Epithelial cell of esophagus (primary cell): ENCODE measurements at regions not wholly inside any gene's neighbourhood (a gene's known extent, or its start where the extent isn't known, plus 50 kb on each side); places are given as distances from the start of the nearest gene placed in this dataset.
"Not testable (repeated sequence)": the region's sequence is repeated elsewhere in the genome, so short reads cannot be mapped to it uniquely, and the experiment has no call there.

Experiments used
- DNase-seq: peaks from one replicate; pipeline ENCODE4 v3.0.0; 2010; ENCODE audit warnings: low read depth
- H3K4me3 ChIP-seq: 2 replicates; pipeline ENCODE4 v1.5.1; 2011; ENCODE audit warnings: mild to moderate bottlenecking, low read length, control low read depth
- TF ChIP-seq, protein P1 (sequence below): IDR thresholded peaks from 2 replicates; pipeline ENCODE4 v1.5.1; 2011; ENCODE audit warnings: low read depth, mild to moderate bottlenecking, low read length, control low read depth, inconsistent platforms; ENCODE audit not compliant: insufficient read depth; ENCODE audit errors: missing control alignments

DNA sequence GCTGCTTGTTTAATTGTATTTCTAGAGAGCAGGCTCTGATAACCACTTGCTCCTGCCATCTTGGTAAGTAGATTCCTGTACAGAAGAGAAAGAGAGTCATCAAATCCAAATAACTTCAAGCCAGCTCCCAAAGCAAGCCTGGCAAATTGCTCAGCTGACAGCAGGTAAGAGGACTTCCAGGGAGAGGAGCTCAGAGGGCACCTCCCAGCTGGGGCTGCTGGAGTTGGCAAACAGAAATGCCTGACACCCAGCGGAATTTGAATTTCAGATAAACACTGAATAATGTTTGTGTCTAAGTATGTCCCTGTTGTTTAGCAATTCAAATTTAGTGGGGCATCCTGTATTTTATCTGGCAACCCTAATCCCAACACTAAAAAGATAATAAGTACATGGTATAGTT lies 86.2 kb downstream of the MYL12B start:
- TF ChIP-seq, protein P1, sequence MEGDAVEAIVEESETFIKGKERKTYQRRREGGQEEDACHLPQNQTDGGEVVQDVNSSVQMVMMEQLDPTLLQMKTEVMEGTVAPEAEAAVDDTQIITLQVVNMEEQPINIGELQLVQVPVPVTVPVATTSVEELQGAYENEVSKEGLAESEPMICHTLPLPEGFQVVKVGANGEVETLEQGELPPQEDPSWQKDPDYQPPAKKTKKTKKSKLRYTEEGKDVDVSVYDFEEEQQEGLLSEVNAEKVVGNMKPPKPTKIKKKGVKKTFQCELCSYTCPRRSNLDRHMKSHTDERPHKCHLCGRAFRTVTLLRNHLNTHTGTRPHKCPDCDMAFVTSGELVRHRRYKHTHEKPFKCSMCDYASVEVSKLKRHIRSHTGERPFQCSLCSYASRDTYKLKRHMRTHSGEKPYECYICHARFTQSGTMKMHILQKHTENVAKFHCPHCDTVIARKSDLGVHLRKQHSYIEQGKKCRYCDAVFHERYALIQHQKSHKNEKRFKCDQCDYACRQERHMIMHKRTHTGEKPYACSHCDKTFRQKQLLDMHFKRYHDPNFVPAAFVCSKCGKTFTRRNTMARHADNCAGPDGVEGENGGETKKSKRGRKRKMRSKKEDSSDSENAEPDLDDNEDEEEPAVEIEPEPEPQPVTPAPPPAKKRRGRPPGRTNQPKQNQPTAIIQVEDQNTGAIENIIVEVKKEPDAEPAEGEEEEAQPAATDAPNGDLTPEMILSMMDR: no peak
- H3K4me3 ChIP-seq: no peak overlapping the region

DNA sequence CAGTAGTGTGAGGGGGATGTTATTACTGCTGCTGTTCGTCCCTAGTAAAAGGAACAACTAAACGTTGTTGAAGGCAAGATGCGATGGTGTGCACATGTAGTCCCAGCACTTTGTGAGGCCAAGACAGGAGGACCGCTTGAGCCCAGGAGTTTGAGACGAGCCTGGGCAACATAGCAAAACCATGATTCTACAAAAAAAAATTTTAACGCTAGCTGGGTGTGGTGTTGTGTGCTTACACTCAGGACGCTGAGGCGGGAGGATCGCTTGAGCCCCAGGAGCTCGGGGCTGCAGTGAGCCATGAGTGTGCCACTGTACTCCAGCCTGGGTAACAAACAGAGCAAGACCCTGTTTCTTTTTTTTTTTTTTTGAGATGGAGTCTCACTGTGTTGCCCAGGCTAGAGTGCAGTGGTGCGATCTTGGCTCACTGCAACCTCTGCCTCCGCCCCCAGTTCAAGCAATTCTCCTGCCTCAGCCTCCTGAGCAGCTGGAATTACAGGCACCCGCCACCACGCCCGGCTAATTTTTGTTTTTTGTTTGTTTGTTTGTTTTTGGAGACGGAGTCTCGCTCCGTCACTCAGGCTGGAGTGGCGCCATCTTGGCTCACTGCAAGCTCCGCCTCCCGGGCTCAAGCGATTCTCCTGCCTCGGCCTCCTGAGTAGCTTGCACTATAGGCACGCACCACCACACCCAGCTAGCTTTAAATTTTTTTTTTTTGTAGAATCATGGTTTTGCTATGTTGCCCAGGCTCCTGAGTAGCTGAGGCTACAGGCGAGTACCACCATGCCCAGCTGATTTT lies 87.3 kb downstream of the MYL12B start:
- not testable (repeated sequence) for H3K4me3 ChIP-seq, DNase-seq

More for the DNA sequence above, 86.2 kb downstream of the MYL12B start:
- DNase-seq: no peak

DNA sequence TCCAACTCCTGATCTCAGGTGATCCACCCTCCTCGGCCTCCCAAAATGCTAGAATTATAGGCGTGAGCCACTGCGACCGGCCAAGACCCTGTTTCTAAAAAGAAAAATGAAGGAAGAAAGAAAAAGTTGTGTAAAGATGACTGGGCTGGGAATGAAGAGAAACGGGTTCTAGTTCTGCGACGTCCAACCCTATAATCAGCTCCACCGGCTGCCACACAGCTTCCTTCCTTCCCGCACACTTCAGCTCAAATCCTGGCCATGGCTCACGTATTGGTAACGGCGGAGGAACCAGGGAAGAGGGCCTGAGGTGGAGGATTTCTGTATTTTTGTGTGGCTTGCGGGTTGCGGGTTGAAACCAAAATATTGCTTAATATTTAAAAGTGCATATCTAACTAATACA lies 88.1 kb downstream of the MYL12B start:
- no peak for DNase-seq
- TF ChIP-seq, protein P1: no peak
- H3K4me3 ChIP-seq: no peak overlapping the region

DNA sequence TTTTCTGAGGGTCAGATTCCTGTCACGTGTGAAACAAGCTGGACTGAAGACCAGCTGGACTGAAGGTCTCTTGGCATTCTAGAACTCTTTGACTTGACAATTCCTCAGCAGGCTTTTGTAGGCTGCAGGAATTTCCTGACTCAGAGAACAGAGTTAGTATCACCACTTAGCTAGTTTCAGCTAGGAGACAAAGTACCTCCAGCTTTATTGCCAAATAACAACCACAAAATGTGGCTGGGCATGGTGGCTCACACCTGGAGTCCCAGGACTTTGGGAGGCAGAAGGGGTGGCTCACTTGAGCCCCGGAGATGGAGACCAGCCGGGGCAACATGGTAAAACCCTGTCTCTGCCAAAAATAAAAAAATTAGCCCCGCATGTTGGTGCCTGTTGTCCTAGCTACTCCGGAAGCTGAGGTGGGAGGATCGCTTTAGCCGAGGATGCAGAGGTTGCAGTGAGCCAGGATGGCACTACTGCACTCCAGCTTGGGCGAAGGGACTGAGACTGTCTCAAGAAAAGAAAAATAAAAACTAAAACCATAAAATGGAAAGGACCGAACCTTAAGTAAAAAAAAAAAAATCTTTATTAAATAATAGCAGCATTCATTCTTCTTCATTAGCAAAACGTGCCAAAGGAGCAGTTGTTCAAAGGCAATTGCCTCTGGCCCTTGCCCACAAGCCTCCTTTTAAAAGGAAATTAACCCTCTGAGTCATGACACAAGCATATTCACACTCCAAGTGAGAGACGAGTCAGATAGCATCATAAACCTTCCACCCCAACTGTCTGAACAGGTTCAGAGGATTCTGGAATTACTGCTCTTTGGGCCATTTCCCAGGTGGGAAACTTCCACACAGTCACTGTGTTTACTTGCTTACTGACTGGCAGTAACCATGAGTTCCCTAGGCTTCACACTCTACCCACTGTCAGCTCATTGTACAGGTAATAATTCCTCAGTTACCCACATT lies 88.9 kb downstream of the MYL12B start:
- no peak overlapping the region for H3K4me3 ChIP-seq
- TF ChIP-seq, protein P1: no peak
- DNase-seq: peak; percentile 95

DNA sequence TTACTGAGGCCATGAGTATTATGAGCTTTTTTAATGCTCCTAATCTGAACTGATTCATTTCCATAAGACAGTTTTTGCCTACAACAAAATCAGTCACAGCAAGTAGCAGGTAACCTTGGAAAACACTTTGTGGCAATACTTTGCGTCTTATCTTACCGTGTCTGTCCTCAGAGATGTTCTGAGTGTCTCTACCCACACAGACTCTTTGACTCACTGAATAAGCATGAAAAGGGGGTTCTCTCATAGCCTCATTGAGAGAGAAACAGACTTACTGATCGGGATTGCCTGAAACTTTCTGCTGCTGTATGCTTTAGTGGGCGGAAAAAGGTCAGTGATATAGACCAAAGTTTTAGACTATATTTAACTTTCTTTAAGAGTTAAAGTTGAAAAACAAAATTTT lies 92.6 kb downstream of the MYL12B start:
- DNase-seq: no peak
- TF ChIP-seq, protein P1: no peak
- no peak overlapping the region for H3K4me3 ChIP-seq

DNA sequence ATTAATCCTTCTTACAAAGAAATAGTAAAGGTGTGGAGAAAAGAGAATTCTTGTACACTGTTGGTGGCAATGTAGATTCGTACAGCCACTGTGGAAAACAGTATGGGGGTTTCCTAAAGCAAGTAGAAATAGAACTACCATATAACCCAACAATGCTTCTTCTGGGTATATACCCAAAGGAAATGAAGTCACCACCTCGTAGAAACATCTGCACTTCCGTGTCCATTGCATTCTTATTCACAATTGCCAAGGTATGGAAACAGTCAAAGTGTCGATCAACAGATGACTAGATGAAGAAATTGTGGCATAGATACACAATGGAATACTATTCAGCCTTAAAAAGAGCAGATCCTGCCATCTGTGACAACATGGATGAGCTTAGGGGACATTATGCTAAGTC lies 93.4 kb upstream of the TGIF1 start:
- DNase-seq: no peak
- TF ChIP-seq, protein P1: no peak
- no peak overlapping the region for H3K4me3 ChIP-seq

DNA sequence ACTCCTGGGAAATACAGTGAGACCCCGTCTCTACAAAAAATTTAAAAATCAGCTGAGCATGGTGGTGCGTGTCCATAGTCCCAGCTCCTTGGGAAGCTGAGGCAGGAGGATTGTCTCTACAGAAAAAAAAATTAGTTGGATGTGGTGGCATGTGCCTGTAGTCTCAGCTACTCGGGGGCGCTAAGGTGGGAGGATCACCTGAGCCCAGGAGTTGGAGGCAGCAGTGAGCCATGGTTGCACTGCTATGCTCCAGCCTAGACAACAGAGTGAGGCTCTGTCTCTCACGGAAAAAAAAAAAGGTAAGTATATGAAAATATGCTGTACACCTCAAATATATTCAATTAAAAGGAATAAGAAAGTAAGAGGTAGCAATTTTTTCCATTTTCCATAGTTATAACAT lies 92.5 kb upstream of the TGIF1 start:
- TF ChIP-seq, protein P1: no peak
- no peak overlapping the region for H3K4me3 ChIP-seq
- DNase-seq: no peak
